ENCODE measurements at regions not wholly inside any gene's neighbourhood (a gene's known extent, or its start where the extent isn't known, plus 50 kb on each side); places are given as distances from the start of the nearest gene placed in this dataset.
"Not testable (repeated sequence)": the region's sequence is repeated elsewhere in the genome, so short reads cannot be mapped to it uniquely, and the experiment has no call there.

DNA sequence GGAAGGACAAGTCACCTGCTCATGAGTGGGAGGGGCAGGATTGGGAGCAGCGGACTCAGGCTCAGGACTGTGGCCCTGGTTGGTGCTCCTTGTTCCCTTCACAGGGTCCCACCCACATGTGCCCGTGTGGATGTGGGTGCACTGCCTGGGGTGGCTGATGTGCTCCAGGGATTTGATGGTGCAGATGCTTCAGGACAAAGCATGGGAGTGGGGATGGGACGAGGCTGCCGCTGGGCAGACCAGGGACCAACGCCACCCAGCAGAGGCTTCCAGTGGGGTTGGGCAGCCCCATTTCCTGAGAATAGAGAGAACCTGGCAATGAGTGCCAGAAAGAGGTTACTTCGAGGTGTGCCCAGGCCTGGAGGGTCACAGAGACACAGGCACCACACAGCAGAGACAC, 65.5 kb upstream of the IGLL5 start:
- DNase-seq (ENCODE audit: low spot score), result no peak

DNA sequence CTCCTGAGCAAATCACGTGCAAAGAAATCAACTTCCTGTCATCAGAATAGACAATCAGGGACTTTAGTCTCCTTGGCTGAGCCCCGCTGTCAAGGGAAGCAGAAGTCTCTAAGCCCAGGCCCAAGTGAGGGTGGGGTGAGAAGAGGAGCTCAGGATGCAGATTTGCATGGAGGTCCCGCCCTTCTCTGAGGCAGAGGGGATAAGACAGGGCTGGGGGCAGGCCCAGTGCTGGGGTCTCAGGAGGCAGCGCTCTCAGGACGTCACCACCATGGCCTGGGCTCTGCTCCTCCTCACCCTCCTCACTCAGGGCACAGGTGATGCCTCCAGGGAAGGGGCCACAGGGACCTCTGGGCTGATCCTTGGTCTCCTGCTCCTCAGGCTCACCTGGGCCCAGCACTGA, 65.1 kb upstream of the IGLL5 start:
- DNase-seq (ENCODE audit: low spot score), result not testable (repeated sequence)

DNA sequence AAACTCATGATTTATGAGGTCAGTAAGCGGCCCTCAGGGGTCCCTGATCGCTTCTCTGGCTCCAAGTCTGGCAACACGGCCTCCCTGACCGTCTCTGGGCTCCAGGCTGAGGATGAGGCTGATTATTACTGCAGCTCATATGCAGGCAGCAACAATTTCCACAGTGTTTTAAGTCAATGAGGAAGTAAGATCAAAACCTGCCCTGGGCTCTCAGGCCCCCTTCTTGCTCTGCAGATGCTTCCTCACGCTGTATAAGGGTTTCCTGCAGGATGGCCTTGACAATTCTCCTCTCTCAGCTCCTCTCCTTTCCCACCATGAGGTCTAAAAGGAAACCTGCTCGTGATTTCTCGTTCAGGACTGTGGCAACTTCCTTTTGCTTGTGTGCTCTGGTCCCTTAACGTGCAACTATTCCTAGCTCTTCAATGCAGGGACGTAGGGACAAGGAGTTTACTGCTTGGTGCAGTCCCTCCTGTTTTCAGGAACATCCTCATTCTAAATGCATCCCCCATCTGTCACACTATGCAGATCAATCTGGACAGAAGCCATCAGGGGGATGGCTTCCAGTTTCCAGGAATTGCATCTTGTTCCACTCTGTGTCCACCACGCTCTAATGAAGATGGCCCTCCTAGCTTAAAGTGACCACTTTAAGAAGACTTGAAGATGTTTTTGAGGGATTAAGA, 64.3 kb upstream of the IGLL5 start:
- no peak for DNase-seq (ENCODE audit: low spot score)

DNA sequence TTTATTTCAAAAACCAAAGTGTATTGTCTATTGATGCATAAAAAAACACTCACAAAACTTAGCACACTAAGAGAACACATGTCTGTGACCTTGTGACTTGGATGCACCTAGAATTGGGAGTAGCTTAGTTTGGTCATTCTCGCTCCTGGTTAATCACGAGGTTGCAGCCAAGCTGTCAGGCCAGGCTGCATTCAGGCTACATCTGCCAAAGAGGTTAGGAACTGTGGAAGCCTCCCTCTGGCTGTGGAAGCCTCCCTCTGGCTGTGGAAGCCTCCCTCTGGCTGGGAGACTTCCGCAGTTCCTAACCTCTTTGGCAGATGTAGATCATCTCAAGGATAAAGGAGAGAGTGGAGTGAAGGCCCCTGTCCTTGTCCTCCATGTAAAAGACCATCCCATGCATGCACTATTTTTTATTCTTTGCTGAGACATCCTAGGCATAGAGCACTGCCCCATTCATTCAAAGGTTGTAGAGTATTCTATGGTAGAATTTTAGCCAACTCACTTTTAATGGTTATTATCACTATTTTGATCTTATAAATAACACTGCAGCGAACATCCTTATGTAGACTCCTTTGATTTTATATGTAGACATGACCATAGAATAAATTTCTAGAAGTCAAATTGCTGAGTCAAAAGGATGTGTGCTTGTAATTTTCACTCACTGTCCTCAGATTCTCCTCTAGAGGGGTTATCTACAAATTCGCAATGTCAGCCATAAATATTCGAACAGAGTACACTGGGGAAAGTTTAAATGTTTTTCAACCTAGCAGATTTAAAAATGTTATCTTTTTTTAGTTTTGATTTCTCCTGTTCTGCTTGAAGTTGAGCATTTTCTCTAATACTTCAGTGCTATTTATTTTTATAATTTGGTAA, 63.0 kb upstream of the IGLL5 start:
- DNase-seq (ENCODE audit: low spot score), result no peak

DNA sequence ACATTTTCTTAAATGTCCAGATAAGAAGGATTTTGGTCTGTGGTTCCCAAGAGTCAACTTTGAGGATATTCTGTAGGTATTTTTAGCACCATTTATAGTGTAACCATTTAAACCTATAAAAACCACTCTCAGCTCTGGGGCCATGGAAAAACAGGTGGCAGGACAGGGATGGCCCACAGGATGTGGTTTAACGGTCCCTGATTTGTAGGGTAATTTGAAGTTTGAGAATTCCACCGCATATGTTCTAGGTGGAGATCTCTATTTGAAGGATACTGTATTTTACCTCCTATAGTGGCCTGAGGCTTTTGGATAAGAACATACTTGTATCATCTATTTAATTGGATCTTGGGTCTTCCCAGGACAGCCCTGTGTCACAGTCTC, 62.4 kb upstream of the IGLL5 start:
- DNase-seq (ENCODE audit: low spot score), result no peak

DNA sequence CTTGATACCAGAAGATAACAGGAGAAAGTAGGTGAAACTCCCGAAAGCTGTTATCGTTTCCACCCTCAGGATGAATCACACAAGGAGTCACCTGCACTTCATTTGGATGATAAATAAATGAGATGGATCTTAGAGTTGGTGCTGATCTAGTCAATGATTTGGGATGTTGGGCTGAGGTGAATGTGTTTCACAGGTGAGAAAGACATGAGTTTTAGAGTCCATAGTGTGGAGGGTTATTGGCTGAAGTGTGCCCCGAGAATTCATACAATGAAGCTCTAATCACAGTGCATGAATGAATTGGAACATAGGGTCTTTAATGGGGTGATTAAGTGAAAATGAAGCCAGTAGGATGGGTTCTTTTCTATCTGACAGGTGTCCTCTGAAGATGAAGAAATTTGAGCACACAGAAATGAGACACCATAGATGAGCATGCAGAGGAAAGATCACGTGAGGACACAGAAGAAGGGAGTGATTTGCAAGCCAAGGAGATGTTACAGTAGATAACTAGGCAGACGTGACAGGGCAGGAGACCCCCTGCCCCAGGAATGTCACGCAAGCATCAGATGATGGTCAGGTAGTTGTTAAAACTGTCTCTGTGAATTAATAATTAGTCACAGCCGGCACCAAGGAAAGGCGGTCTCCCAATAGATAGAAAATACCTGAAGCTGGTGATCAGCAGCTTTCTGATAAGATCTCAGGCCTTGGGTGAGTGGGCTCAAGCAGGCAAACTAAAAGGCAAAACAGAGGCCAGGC, 60.3 kb upstream of the IGLL5 start:
- DNase-seq (ENCODE audit: low spot score), result no peak

- DNase-seq (ENCODE audit: low spot score), result no peak
Measured at GRCh38 chr22:22830193-22830592, 57.4 kb upstream of the IGLL5 start.

DNA sequence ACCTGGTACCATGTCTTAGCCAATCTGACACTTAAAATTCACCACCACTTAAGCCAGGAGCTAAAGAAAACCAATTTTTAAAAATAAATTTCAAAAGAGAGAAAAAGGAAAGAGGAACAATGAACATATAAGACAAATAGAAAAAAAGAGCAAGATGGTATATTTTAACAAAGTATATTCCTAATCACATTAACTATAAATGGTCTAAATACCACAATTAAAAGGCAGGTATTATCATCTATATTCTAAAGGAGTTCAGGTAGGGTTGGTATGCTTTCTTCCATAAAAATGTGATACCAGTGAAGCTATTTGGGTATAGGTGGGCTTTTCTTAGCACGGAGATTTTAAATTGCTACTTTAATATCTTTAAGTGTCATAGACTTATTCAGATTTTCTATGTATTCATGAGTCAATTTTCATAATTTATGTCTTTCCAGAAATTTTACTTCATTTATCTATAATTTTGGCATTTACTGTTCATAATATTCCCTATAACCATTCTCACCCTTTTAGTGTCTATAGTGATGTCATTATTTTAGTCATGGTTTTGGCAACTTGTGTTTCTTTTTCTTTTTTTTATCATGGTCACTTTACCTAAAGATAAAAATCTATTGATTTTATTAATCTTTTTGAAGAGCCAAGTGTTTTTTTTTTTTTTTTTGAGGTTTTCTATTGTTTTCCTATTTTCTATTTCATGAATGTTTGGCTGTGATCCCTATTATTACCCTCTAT, 56.5 kb upstream of the IGLL5 start:
- DNase-seq (ENCODE audit: low spot score), result no peak

DNA sequence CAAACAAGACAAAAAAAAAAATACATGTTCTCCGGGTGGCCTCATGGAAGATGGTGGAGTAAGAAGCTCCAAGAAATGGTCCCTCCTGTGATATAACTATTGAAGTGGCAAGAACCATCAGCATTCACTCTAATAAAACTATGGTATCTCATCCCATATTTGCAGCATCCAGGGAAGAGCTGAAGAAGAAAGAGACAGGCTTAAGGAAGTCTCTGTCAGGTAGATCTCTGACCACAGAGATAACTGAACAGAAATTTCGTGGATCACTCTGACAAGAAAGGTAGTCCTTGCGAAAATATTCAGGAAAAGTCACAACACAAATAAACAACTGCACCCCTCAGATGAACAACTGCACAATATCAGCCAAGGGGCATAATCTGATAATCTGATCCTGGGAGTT, 54.6 kb upstream of the IGLL5 start:
- DNase-seq (ENCODE audit: low spot score), result no peak

DNA sequence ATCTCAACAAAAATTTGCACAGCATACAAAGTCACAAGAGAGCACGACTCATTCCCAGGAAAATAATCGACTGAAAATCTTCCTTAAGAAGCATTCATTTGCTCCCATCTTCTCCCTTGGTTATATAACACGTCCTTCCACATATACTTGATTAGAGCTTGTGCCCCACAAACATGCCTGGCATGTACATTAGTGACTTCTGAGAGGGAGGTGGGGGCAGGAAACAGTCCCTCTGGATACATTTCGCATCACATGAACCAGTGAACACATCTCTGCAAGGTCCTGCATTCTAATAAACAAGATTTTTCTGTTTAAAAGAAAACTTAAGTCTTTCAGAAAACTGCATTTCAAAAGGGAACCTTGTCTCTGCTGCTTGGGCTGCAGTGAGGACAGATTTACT, 54.1 kb upstream of the IGLL5 start:
- no peak for DNase-seq (ENCODE audit: low spot score)

GRCh38 chr22:22834204-22834603, 53.4 kb upstream of the IGLL5 start:
- DNase-seq (ENCODE audit: low spot score), result no peak

GRCh38 chr22:22834783-22835182, 52.8 kb upstream of the IGLL5 start:
- no peak for DNase-seq (ENCODE audit: low spot score)

GRCh38 chr22:22835242-22835641, 52.4 kb upstream of the IGLL5 start:
- no peak for DNase-seq (ENCODE audit: low spot score)

DNA sequence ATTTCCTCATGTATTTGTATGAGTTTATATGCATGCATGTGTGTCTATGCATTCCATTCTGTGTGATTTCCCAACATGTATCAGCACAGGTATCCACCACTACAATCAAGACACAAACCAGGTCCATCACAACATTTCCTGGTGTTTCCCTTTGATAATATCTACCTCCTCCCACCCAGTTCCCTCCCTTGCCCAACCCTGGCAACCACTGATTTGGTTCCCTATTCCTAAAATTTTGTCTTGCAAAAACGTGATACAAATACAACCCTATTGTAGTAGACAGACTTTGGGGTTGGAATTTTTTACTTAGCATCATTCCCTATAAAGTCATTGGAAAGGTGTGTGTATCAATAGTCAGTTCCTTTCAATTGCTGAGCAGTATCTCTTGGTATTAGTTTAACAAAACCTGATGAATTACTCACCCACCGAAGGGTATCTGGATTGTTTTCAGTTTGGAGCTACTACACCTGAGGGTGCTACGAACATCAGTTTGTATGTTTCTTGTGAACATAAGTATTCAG, 51.8 kb upstream of the IGLL5 start:
- no peak for DNase-seq (ENCODE audit: low spot score)

GRCh38 chr22:22836635-22837034, 51.0 kb upstream of the IGLL5 start:
- DNase-seq (ENCODE audit: low spot score), result no peak
